H1 (cell line): ENCODE measurements at regions not wholly inside any gene's neighbourhood (a gene's known extent, or its start where the extent isn't known, plus 50 kb on each side); places are given as distances from the start of the nearest gene placed in this dataset.

Experiments used
- CTCF ChIA-PET: fragments of 300-600 bp; sonication (Branson Sonifier 250); formaldehyde crosslinking; loops from one replicate; lab custom pipeline; 2021; ENCODE audit not compliant: partially characterized antibody; lab: Charles Lee
- POLR2A ChIA-PET: fragments of 300-600 bp; sonication (Branson Sonifier 250); formaldehyde crosslinking; loops from one replicate; lab custom pipeline; 2021; ENCODE audit warnings: inconsistent platforms; ENCODE audit not compliant: partially characterized antibody; lab: Charles Lee
- DNase-seq, 2 experiments: peaks; one replicate each; pipeline versions ENCODE4 v3.0.0 to v3.0.0-alpha.2; 2010 to 2022; ENCODE audit warnings: low spot score in 2 of 2, low read depth in 1 of 2, mixed read lengths in 1 of 2
- FAIRE-seq: peaks from 2 replicates; lab custom pipeline; 2011; peaks lifted over from hg19 to GRCh38; lab: Jason Lieb, UNC
- H2AFZ ChIP-seq: 2 replicates; pipeline ENCODE4 v1.8.1; 2012; ENCODE audit warnings: low read length, inconsistent platforms
- H2AK5ac ChIP-seq: 2 replicates; pipeline ENCODE4 v1.6.1; 2013; ENCODE audit warnings: low read depth, low read length
- H2BK120ac ChIP-seq: replicated peaks from 2 replicates; pipeline ENCODE3; 2013; ENCODE audit warnings: low read depth, low read length, inconsistent platforms
- H2BK12ac ChIP-seq: 2 replicates; pipeline ENCODE4 v1.6.1; 2013; ENCODE audit warnings: low read depth, low read length
- H2BK15ac ChIP-seq: 2 replicates; pipeline ENCODE4 v1.6.1; 2013; ENCODE audit warnings: low read length
- H2BK20ac ChIP-seq: 2 replicates; pipeline ENCODE4 v1.6.1; 2013; ENCODE audit warnings: low read length
- H2BK5ac ChIP-seq: 2 replicates; pipeline ENCODE4 v1.6.1; 2013; ENCODE audit warnings: low read depth, low read length
- H3K14ac ChIP-seq: 2 replicates; pipeline ENCODE4 v1.6.1; 2013; ENCODE audit warnings: inconsistent platforms; ENCODE audit not compliant: insufficient read length
- H3K18ac ChIP-seq: 2 replicates; pipeline ENCODE4 v1.6.1; 2013; ENCODE audit warnings: low read length; ENCODE audit errors: extremely low read depth
- H3K23ac ChIP-seq: 2 replicates; pipeline ENCODE4 v1.6.1; 2013; ENCODE audit warnings: inconsistent platforms; ENCODE audit not compliant: insufficient read length
- H3K23me2 ChIP-seq: 2 replicates; pipeline ENCODE4 v1.6.1; 2013; ENCODE audit warnings: low read depth, low read length
- H3K27ac ChIP-seq: 2 replicates; pipeline ENCODE4 v1.6.1; 2011; ENCODE audit warnings: low read depth, low read length, inconsistent platforms
- H3K27me3 ChIP-seq, 4 experiments: replicated peaks in 1 of 4; 1 replicate in 1 of 4; 2 replicates in 3 of 4; pipeline versions ENCODE4 v1.6.1 to v1.8.1; 2011 to 2013; ENCODE audit warnings: low read length in 3 of 4, mild to moderate bottlenecking in 3 of 4, inconsistent platforms in 2 of 4, mixed read lengths in 2 of 4, moderate library complexity in 1 of 4; ENCODE audit not compliant: control insufficient read depth in 3 of 4, insufficient read depth in 3 of 4; ENCODE audit errors: extremely low read depth in 1 of 4
- H3K36me3 ChIP-seq, 4 experiments: 2 replicates each; pipeline versions ENCODE4 v1.6.1 to v1.8.1; 2011 to 2013; ENCODE audit warnings: mild to moderate bottlenecking in 4 of 4, low read length in 3 of 4, moderate library complexity in 2 of 4, control low read depth in 1 of 4, inconsistent platforms in 1 of 4; ENCODE audit not compliant: insufficient read depth in 4 of 4, control insufficient read depth in 2 of 4
- H3K4ac ChIP-seq: replicated peaks from 2 replicates; pipeline ENCODE3; 2013; ENCODE audit warnings: low read length, low read depth, mixed read lengths, inconsistent platforms; ENCODE audit not compliant: insufficient read length
- H3K4me1 ChIP-seq, 4 experiments: replicated peaks in 1 of 4; 1 replicate in 1 of 4; 2 replicates in 3 of 4; pipeline versions ENCODE4 v1.6.1 to v1.8.1; 2011 to 2013; ENCODE audit warnings: low read length in 3 of 4, inconsistent platforms in 2 of 4, mixed read lengths in 1 of 4; ENCODE audit not compliant: insufficient read depth in 4 of 4, control insufficient read depth in 3 of 4
- H3K4me2 ChIP-seq, 2 experiments: 2 replicates each; pipeline versions ENCODE4 v1.6.1 to v1.8.1; 2011 to 2013; ENCODE audit warnings: low read depth in 2 of 2, low read length in 2 of 2, control low read depth in 1 of 2, inconsistent platforms in 1 of 2, mild to moderate bottlenecking in 1 of 2; ENCODE audit not compliant: insufficient read depth in 1 of 2
- H3K4me3 ChIP-seq, 4 experiments: fragments of 200-600, 300-600 bp in 1 of 4; sonication (generic), shearing (Covaris generic), sonication (Bioruptor Twin) in 1 of 4; 2 replicates each; pipeline versions ENCODE4 v1.5.1 to v1.8.1; 2011 to 2016; ENCODE audit warnings: low read length in 4 of 4, low read depth in 3 of 4, control low read depth in 2 of 4, inconsistent platforms in 2 of 4, mild to moderate bottlenecking in 2 of 4, mixed read lengths in 1 of 4, moderate library complexity in 1 of 4; ENCODE audit not compliant: insufficient read depth in 2 of 4; ENCODE audit errors: extremely low read depth in 1 of 4
- H3K56ac ChIP-seq: replicated peaks from 2 replicates; pipeline ENCODE3; 2013; ENCODE audit warnings: low read depth, mild to moderate bottlenecking, mixed read lengths, low read length, inconsistent platforms; ENCODE audit not compliant: insufficient read length
- H3K79me1 ChIP-seq: 2 replicates; pipeline ENCODE4 v1.6.1; 2013; ENCODE audit warnings: low read depth, low read length, control low read depth
- H3K79me2 ChIP-seq, 2 experiments: 2 replicates each; pipeline versions ENCODE4 v1.6.1 to v1.8.1; 2012 to 2013; ENCODE audit warnings: low read length in 2 of 2, mild to moderate bottlenecking in 2 of 2, inconsistent platforms in 1 of 2; ENCODE audit not compliant: insufficient read depth in 2 of 2, control insufficient read depth in 1 of 2
- H3K9ac ChIP-seq, 4 experiments: replicated peaks in 1 of 4; 1 replicate in 1 of 4; 2 replicates in 3 of 4; pipeline versions ENCODE4 v1.6.1 to v1.8.1; 2011 to 2013; ENCODE audit warnings: low read depth in 3 of 4, low read length in 3 of 4, control low read depth in 2 of 4, mild to moderate bottlenecking in 2 of 4, moderate library complexity in 2 of 4, inconsistent platforms in 1 of 4; ENCODE audit errors: extremely low read depth in 1 of 4
- H3K9me3 ChIP-seq, 2 experiments: 2 replicates each; pipeline versions ENCODE4 v1.6.1 to v1.8.1; 2012 to 2013; ENCODE audit warnings: mild to moderate bottlenecking in 2 of 2, moderate library complexity in 2 of 2, control low read depth in 1 of 2, inconsistent platforms in 1 of 2, low read depth in 1 of 2, low read length in 1 of 2, mixed read lengths in 1 of 2; ENCODE audit not compliant: insufficient read depth in 2 of 2
- H4K20me1 ChIP-seq, 2 experiments: replicated peaks in 1 of 2; 2 replicates each; pipeline versions ENCODE3 to v1.8.1; 2011 to 2013; ENCODE audit warnings: inconsistent platforms in 2 of 2, low read length in 2 of 2, mild to moderate bottlenecking in 1 of 2; ENCODE audit not compliant: insufficient read depth in 2 of 2, control insufficient read depth in 1 of 2
- H4K5ac ChIP-seq: 2 replicates; pipeline ENCODE4 v1.6.1; 2013; ENCODE audit warnings: low read length, low read depth, mixed read lengths, inconsistent platforms; ENCODE audit not compliant: insufficient read length
- H4K8ac ChIP-seq: 2 replicates; pipeline ENCODE4 v1.8.0; 2013; ENCODE audit warnings: mild to moderate bottlenecking, moderate library complexity, low read length, inconsistent platforms; ENCODE audit not compliant: insufficient read depth; ENCODE audit errors: extremely low read depth
- H4K91ac ChIP-seq: replicated peaks from 2 replicates; pipeline ENCODE3; 2013; ENCODE audit warnings: low read length, mixed read lengths, inconsistent platforms; ENCODE audit not compliant: insufficient read length
- BCL11A ChIP-seq, 2 experiments: IDR thresholded peaks; one replicate each; pipeline ENCODE4 v1.6.1; 2011; ENCODE audit warnings: low read depth in 2 of 2, low read length in 2 of 2, mild to moderate bottlenecking in 2 of 2
- CEBPB ChIP-seq: IDR thresholded peaks from 2 replicates; pipeline ENCODE4 v1.6.1; 2012; ENCODE audit warnings: low read depth, low read length
- GABPA ChIP-seq: IDR thresholded peaks from 2 replicates; pipeline ENCODE4 v1.6.1; 2011; ENCODE audit warnings: mild to moderate bottlenecking, low read length, moderate library complexity, borderline replicate concordance; ENCODE audit not compliant: insufficient read depth
- HDAC2 ChIP-seq, 2 experiments: fragments of 300-600 bp in 1 of 2; sonication (generic) in 1 of 2; IDR thresholded peaks; 2 replicates each; pipeline ENCODE4 v1.6.1; 2011 to 2012; ENCODE audit warnings: low read depth in 2 of 2, low read length in 2 of 2, mild to moderate bottlenecking in 2 of 2, moderate library complexity in 2 of 2, borderline replicate concordance in 1 of 2, inconsistent platforms in 1 of 2
- JUN ChIP-seq: IDR thresholded peaks from 2 replicates; pipeline ENCODE4 v1.6.1; 2011; ENCODE audit warnings: low read depth, mild to moderate bottlenecking, improper control_type of control experiment, low read length
- RFX5 ChIP-seq: IDR thresholded peaks from 2 replicates; pipeline ENCODE4 v1.6.1; 2011; ENCODE audit warnings: low read depth, low read length, improper control_type of control experiment, borderline replicate concordance
- RNF2 ChIP-seq: fragments of 200-900, 300-1000 bp; sonication (generic); IDR thresholded peaks from 2 replicates; pipeline ENCODE4 v1.7.1; 2016; ENCODE audit warnings: borderline replicate concordance, low read depth, mild to moderate bottlenecking, antibody characterized with exemption, low read length; ENCODE audit not compliant: poor library complexity, severe bottlenecking; ENCODE audit errors: missing control alignments
- RXRA ChIP-seq: IDR thresholded peaks from 2 replicates; pipeline ENCODE4 v1.6.1; 2011; ENCODE audit warnings: low read depth, mild to moderate bottlenecking, low read length, moderate library complexity; ENCODE audit not compliant: insufficient read depth
- SUZ12 ChIP-seq: fragments of 200-600 bp; sonication (generic); IDR thresholded peaks from 2 replicates; pipeline ENCODE4 v1.6.1; 2012; ENCODE audit warnings: mild to moderate bottlenecking, inconsistent platforms, low read length, moderate library complexity, mixed read lengths
- YY1 ChIP-seq: IDR thresholded peaks from 2 replicates; pipeline ENCODE4 v1.6.1; 2011; ENCODE audit warnings: low read depth, mild to moderate bottlenecking, low read length
- WGBS, 2 experiments: shearing (Covaris generic) in 1 of 2; methylation state at CpG; one replicate each; pipeline versions ENCODE4 v1.1.6 to v1.1.7; 2013 to 2015; ENCODE audit warnings: low lambda C conversion rate in 2 of 2, mixed read lengths in 2 of 2, inconsistent platforms in 1 of 2, low coverage in 1 of 2, missing lambda C conversion rate in 1 of 2; ENCODE audit not compliant: insufficient replicate concordance in 2 of 2, insufficient coverage in 1 of 2, insufficient read length in 1 of 2; ENCODE audit errors: extremely low coverage in 1 of 2, missing lambda C conversion rate in 1 of 2; 5-methylcytosine and 5-hydroxymethylcytosine counted together
- TF ChIP-seq, protein P1 (sequence below), 3 experiments: IDR thresholded peaks; 1 replicate in 2 of 3; 2 replicates in 1 of 3; pipeline versions ENCODE4 v1.5.1 to v1.6.1; 2011; ENCODE audit warnings: low read length in 3 of 3, mild to moderate bottlenecking in 3 of 3, inconsistent platforms in 2 of 3, low read depth in 1 of 3, moderate library complexity in 1 of 3; ENCODE audit not compliant: insufficient read depth in 1 of 3; ENCODE audit errors: control extremely low read depth in 1 of 3

DNA sequence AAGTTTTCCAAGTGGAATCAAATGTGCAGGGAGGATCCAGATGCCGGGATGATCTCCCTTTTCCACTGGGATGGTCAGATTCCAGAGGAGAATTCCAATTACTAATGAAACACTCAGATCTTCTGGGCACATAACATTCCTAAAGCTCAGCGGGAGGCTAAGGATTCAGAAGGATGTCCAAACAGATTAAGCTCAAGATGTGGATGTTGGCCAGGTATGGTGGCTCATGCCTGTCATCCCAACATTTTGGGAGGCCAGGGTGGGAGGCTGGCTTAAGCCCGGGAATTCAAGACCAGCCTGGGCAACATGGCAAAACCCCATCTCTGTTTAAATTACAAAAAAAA is 62.0 kb upstream of the PNMA1 start:
- H3K79me2 ChIP-seq, result no peaks in the 10 kb centered on the region
- peaks cover 0 to 25% (median 9%) of the 10 kb centered on the region in 4 experiments; a peak in 5 of 7 replicates for H3K27me3 ChIP-seq
- FAIRE-seq, result no peak
- no peak for TF ChIP-seq SUZ12
- TF ChIP-seq RFX5, result no peak
- no peak for TF ChIP-seq HDAC2 (IDR thresholded peaks at IDR 0.05; ENCODE audit: borderline replicate concordance in 1 of 2, low read depth in 2 of 2, low read length in 2 of 2)
- TF ChIP-seq JUN, result no peak
- TF ChIP-seq, protein P1, sequence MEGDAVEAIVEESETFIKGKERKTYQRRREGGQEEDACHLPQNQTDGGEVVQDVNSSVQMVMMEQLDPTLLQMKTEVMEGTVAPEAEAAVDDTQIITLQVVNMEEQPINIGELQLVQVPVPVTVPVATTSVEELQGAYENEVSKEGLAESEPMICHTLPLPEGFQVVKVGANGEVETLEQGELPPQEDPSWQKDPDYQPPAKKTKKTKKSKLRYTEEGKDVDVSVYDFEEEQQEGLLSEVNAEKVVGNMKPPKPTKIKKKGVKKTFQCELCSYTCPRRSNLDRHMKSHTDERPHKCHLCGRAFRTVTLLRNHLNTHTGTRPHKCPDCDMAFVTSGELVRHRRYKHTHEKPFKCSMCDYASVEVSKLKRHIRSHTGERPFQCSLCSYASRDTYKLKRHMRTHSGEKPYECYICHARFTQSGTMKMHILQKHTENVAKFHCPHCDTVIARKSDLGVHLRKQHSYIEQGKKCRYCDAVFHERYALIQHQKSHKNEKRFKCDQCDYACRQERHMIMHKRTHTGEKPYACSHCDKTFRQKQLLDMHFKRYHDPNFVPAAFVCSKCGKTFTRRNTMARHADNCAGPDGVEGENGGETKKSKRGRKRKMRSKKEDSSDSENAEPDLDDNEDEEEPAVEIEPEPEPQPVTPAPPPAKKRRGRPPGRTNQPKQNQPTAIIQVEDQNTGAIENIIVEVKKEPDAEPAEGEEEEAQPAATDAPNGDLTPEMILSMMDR (IDR thresholded peaks at IDR 0.05; ENCODE audit: control extremely low read depth in 1 of 3, insufficient read depth in 1 of 3, low read depth in 1 of 3, low read length in 3 of 3), result no peak
- TF ChIP-seq YY1, result no peak
- no peak for TF ChIP-seq GABPA
- no peak for TF ChIP-seq RXRA
- TF ChIP-seq BCL11A (IDR thresholded peaks at IDR 0.05; ENCODE audit: low read depth in 2 of 2, low read length in 2 of 2), result no peak
- TF ChIP-seq RNF2, result no peak
- no peak for TF ChIP-seq CEBPB

More for the DNA sequence above, 62.0 kb upstream of the PNMA1 start:
- Histone ChIP-seq H3K4ac (no peak overlapping the region), H3K9me3 (no peaks in the 10 kb centered on the region), H3K23me2 (no peaks in the 10 kb centered on the region; the same call in 1 of the 2 replicates), H3K79me1 (no peaks in the 10 kb centered on the region), H3K23ac (no peak overlapping the region), H3K4me1 (peaks cover 3 to 11% (median 6%) of the 10 kb centered on the region in 4 experiments; a peak in 5 of 7 replicates), H3K27ac (no peak overlapping the region), H2AFZ (no peak overlapping the region), H3K56ac (no peak overlapping the region), H2AK5ac (no peak overlapping the region), H4K91ac (no peak overlapping the region), H3K4me3 (no peak overlapping the region), H3K36me3 (no peaks in the 10 kb centered on the region), H2BK15ac (no peak overlapping the region), H4K5ac (no peak overlapping the region), H4K20me1 (peaks cover 3 to 9% of the 10 kb centered on the region in 2 experiments), H3K14ac (no peak overlapping the region), H2BK12ac (no peak overlapping the region), H4K8ac (no peak overlapping the region), H2BK120ac (no peak overlapping the region), H2BK5ac (no peak overlapping the region), H2BK20ac (no peak overlapping the region), H3K18ac (no peak overlapping the region), H3K4me2 (no peak overlapping the region), H3K9ac (no peak overlapping the region)
- 95% methylated on average over 3 of the region's 3 CpGs; no CpG with 5 or more reads in 1 of the 2 experiments for WGBS, 2 experiments
- CTCF ChIA-PET, result interaction anchor here (0.6 to 4.7 kb wide), 12 partner anchors 8 to 246 kb away, joined by 3 to 37 read pairs (median 14); no protein-coding TSS in a partner anchor
- POLR2A ChIA-PET, result interaction anchor here (1.1 to 8.5 kb wide), 3 partner anchors 10 to 14 kb away, joined by 3 to 42 read pairs (median 3); no protein-coding TSS in a partner anchor
- no peak for DNase-seq
